ENCODE measurements at regions not wholly inside any gene's neighbourhood (a gene's known extent, or its start where the extent isn't known, plus 50 kb on each side); places are given as distances from the start of the nearest gene placed in this dataset.

DNA sequence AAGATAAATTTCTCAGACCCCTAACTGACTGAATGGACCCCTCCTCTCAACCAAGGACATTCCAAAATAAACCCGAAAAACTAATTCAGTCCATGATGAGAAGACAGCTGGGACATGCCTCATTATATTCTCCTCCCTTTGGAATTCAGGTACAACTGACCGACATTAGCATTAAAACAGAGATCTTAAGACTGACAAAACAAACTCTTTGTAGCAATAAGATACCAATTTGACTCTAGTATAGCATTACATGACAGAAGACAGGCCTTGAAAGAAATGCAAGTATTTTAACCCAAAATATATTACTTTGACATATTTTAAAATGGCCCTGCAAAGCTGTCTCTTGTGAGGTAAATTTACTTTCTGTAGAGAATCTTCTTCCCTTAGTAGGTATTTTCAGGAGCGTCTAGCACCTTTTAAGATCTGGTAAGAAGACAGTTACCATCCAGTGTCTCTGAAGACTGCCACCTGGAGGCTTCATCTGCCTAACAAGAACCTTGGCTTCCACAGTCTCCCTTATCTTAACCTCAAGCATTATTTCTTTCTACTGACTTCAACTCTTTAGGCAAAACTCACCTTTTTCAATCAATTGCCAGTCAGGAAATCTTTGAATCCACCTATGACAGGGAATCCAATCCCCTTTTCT, 957.5 kb downstream of the SLC6A15 start:
- Histone ChIP-seq H3K4me3 (ENCODE audit: insufficient read depth, low read depth, low read length) (no peak overlapping the region), H3K27ac (ENCODE audit: low read depth, low read length) (no peak overlapping the region), H3K27me3 (ENCODE audit: insufficient read depth, low read length) (no peaks in the 10 kb centered on the region), H4K20me1 (ENCODE audit: insufficient read depth, low read length) (no peaks in the 10 kb centered on the region), H3K9me3 (ENCODE audit: insufficient read depth, low read depth, low read length) (no peaks in the 10 kb centered on the region), H3K4me2 (ENCODE audit: low read length) (no peak overlapping the region), H3K79me2 (ENCODE audit: insufficient read depth, low read length) (no peaks in the 10 kb centered on the region), H3K4me1 (ENCODE audit: insufficient read depth, low read length) (no peaks in the 10 kb centered on the region), H3K9ac (ENCODE audit: low read length) (no peak overlapping the region), H2AFZ (ENCODE audit: low read depth, low read length) (no peak overlapping the region), H3K36me3 (ENCODE audit: insufficient read depth, low read length) (no peaks in the 10 kb centered on the region)
- FAIRE-seq (no peak), DNase-seq (ENCODE audit: low read depth) (no peak)
- no peak for TF ChIP-seq EZH2 (IDR thresholded peaks at IDR 0.05; ENCODE audit: insufficient read depth, low read length)
- TF ChIP-seq CTCF (IDR thresholded peaks at IDR 0.05; ENCODE audit: insufficient read depth, low read depth, low read length), result no peak
- Mint-ChIP-seq H3K4me3 (ENCODE audit: unreplicated experiment) (no peak overlapping the region), H3K27ac (ENCODE audit: unreplicated experiment) (no peak overlapping the region), H3K4me1 (ENCODE audit: low read depth, unreplicated experiment) (no peaks in the 10 kb centered on the region), H3K27me3 (ENCODE audit: low read depth, unreplicated experiment) (no peaks in the 10 kb centered on the region), H3K36me3 (ENCODE audit: low read depth, unreplicated experiment) (no peaks in the 10 kb centered on the region), H3K9me3 (ENCODE audit: unreplicated experiment) (no peaks in the 10 kb centered on the region)

- Histone ChIP-seq H3K4me1 (ENCODE audit: insufficient read depth, low read length) (no peaks in the 10 kb centered on the region), H3K9ac (ENCODE audit: low read length) (no peak overlapping the region), H3K79me2 (ENCODE audit: insufficient read depth, low read length) (no peaks in the 10 kb centered on the region), H3K27me3 (ENCODE audit: insufficient read depth, low read length) (no peaks in the 10 kb centered on the region), H3K4me3 (ENCODE audit: insufficient read depth, low read depth, low read length) (no peak overlapping the region), H3K4me2 (ENCODE audit: low read length) (no peak overlapping the region), H4K20me1 (ENCODE audit: insufficient read depth, low read length) (no peaks in the 10 kb centered on the region), H3K9me3 (ENCODE audit: insufficient read depth, low read depth, low read length) (no peaks in the 10 kb centered on the region), H3K36me3 (ENCODE audit: insufficient read depth, low read length) (no peaks in the 10 kb centered on the region), H3K27ac (ENCODE audit: low read depth, low read length) (no peak overlapping the region), H2AFZ (ENCODE audit: low read depth, low read length) (no peak overlapping the region)
- no peak for DNase-seq (ENCODE audit: low read depth)
- H3K4me3 Mint-ChIP-seq (ENCODE audit: unreplicated experiment), result no peak overlapping the region
- H3K27me3 Mint-ChIP-seq (ENCODE audit: low read depth, unreplicated experiment), result no peaks in the 10 kb centered on the region
- H3K36me3 Mint-ChIP-seq (ENCODE audit: low read depth, unreplicated experiment), result no peaks in the 10 kb centered on the region
- no peaks in the 10 kb centered on the region for H3K4me1 Mint-ChIP-seq (ENCODE audit: low read depth, unreplicated experiment)
- no peak for TF ChIP-seq CTCF (IDR thresholded peaks at IDR 0.05; ENCODE audit: insufficient read depth, low read depth, low read length)
- TF ChIP-seq EZH2 (IDR thresholded peaks at IDR 0.05; ENCODE audit: insufficient read depth, low read length), result no peak
- H3K9me3 Mint-ChIP-seq (ENCODE audit: unreplicated experiment), result no peaks in the 10 kb centered on the region
- FAIRE-seq, result no peak
- no peak overlapping the region for H3K27ac Mint-ChIP-seq (ENCODE audit: unreplicated experiment)
Observed at GRCh38 chr12:83954071-83954789, 958.4 kb downstream of the SLC6A15 start.

DNA sequence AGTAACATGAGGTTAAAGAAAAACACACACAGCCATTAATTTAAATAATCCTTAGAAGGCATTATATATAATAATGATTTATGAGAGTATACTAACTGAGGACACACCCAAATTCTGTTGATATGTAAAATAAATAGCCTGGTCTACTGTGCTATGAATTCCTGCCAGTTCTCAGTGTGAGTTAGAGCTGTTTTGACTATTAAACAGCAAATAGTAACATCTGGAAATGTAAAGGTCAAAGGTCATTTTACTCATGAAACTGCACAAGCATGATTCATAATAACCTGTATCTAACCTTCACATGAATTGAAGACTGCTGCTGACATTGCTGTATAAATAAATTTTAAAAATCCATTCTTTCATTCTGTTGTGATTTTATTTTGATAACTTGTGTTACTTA, 966.7 kb downstream of the SLC6A15 start:
- no peaks in the 10 kb centered on the region for H3K27me3 Mint-ChIP-seq (ENCODE audit: low read depth, unreplicated experiment)
- H3K27ac Mint-ChIP-seq (ENCODE audit: unreplicated experiment), result no peak overlapping the region
- no peaks in the 10 kb centered on the region for H3K9me3 ChIP-seq (ENCODE audit: insufficient read depth, low read depth, low read length)
- peaks cover 2% of the 10 kb centered on the region for H3K4me1 Mint-ChIP-seq (ENCODE audit: low read depth, unreplicated experiment)
- H3K4me2 ChIP-seq (ENCODE audit: low read length), result no peak overlapping the region
- no peak for FAIRE-seq
- H4K20me1 ChIP-seq (ENCODE audit: insufficient read depth, low read length), result no peaks in the 10 kb centered on the region
- H3K36me3 Mint-ChIP-seq (ENCODE audit: low read depth, unreplicated experiment), result no peaks in the 10 kb centered on the region
- TF ChIP-seq EZH2 (IDR thresholded peaks at IDR 0.05; ENCODE audit: insufficient read depth, low read length) (no peak), CTCF (IDR thresholded peaks at IDR 0.05; ENCODE audit: insufficient read depth, low read depth, low read length) (no peak)
- H3K4me3 Mint-ChIP-seq (ENCODE audit: unreplicated experiment), result no peak overlapping the region
- H3K27ac ChIP-seq (ENCODE audit: low read depth, low read length), result no peak overlapping the region
- no peak overlapping the region for H2AFZ ChIP-seq (ENCODE audit: low read depth, low read length)
- no peaks in the 10 kb centered on the region for H3K36me3 ChIP-seq (ENCODE audit: insufficient read depth, low read length)
- no peaks in the 10 kb centered on the region for H3K27me3 ChIP-seq (ENCODE audit: insufficient read depth, low read length)
- no peaks in the 10 kb centered on the region for H3K4me1 ChIP-seq (ENCODE audit: insufficient read depth, low read length)
- H3K9me3 Mint-ChIP-seq (ENCODE audit: unreplicated experiment), result no peaks in the 10 kb centered on the region
- H3K4me3 ChIP-seq (ENCODE audit: insufficient read depth, low read depth, low read length), result no peak overlapping the region
- no peak overlapping the region for H3K9ac ChIP-seq (ENCODE audit: low read length)
- peak; percentile 26 for DNase-seq (ENCODE audit: low read depth)
- no peaks in the 10 kb centered on the region for H3K79me2 ChIP-seq (ENCODE audit: insufficient read depth, low read length)

Measured in astrocyte (in vitro differentiated cells and primary cell).